Left ventricle myocardium inferior (tissue), 1 donor: ENCODE measurements at regions not wholly inside any gene's neighbourhood (a gene's known extent, or its start where the extent isn't known, plus 50 kb on each side); places are given as distances from the start of the nearest gene placed in this dataset.

ENCODE experiments used
- DNase-seq: peaks from one replicate; pipeline ENCODE4 v3.0.0-alpha.2; 2020
- H3K27ac ChIP-seq: fragments of 200-600 bp; replicated peaks from 2 replicates; pipeline ENCODE4 v1.8.0; 2021
- H3K27me3 ChIP-seq: fragments of 200-600 bp; 2 replicates; pipeline ENCODE4 v1.8.0; 2021; ENCODE audit warnings: low read depth
- H3K36me3 ChIP-seq: fragments of 200-600 bp; 2 replicates; pipeline ENCODE4 v1.8.0; 2021
- H3K4me1 ChIP-seq: fragments of 200-600 bp; 2 replicates; pipeline ENCODE4 v1.8.0; 2021
- H3K4me3 ChIP-seq: fragments of 200-600 bp; 2 replicates; pipeline ENCODE4 v1.8.0; 2021; ENCODE audit warnings: mild to moderate bottlenecking, moderate library complexity
- H3K9me3 ChIP-seq: fragments of 200-600 bp; replicated peaks from 2 replicates; pipeline ENCODE4 v1.8.0; 2021
- CTCF ChIP-seq: fragments of 200-600 bp; IDR thresholded peaks from 2 replicates; pipeline ENCODE4 v1.8.0; 2021; ENCODE audit warnings: antibody characterized with exemption, mild to moderate bottlenecking, borderline replicate concordance
- intact Hi-C: fragments of 100-400 bp; cut with micrococcal nuclease; formaldehyde crosslinking; loops from one replicate; pipeline ENCODE4 v1.11.0; 2022
- donor health status: DM: no; HTN: yes; CAD: no; lungs with severe emphysema.

GRCh38 chr4:8766610-8767009 lies 105.0 kb downstream of the HMX1 start:
- no peaks in the 10 kb centered on the region for H3K4me1 ChIP-seq
- intact Hi-C loops = no loop called here
- no peak overlapping the region for H3K27ac ChIP-seq
- H3K4me3 ChIP-seq = no peak overlapping the region
- no peak for TF ChIP-seq CTCF
- H3K9me3 ChIP-seq = no peaks in the 10 kb centered on the region
- no peaks in the 10 kb centered on the region for H3K36me3 ChIP-seq
- peaks cover 93% of the 10 kb centered on the region for H3K27me3 ChIP-seq
- DNase-seq = peak; percentile 2

GRCh38 chr4:8765631-8766590 lies 105.7 kb downstream of the HMX1 start:
- Histone ChIP-seq H3K4me1 (no peaks in the 10 kb centered on the region), H3K27ac (no peak overlapping the region), H3K27me3 (peaks cover 95% of the 10 kb centered on the region), H3K4me3 (no peak overlapping the region), H3K9me3 (no peaks in the 10 kb centered on the region), H3K36me3 (no peaks in the 10 kb centered on the region)
- peak; percentile 8 for DNase-seq
- TF ChIP-seq CTCF = no peak
- intact Hi-C loops = no loop called here

GRCh38 chr4:8765084-8765483 lies 106.6 kb downstream of the HMX1 start:
- Histone ChIP-seq H3K36me3 (no peaks in the 10 kb centered on the region), H3K4me1 (no peaks in the 10 kb centered on the region), H3K4me3 (no peak overlapping the region), H3K9me3 (no peaks in the 10 kb centered on the region), H3K27me3 (peaks cover 95% of the 10 kb centered on the region), H3K27ac (no peak overlapping the region)
- TF ChIP-seq CTCF = no peak
- intact Hi-C loops = no loop called here
- peak; percentile 4 for DNase-seq

GRCh38 chr4:8763966-8764901 lies 107.4 kb downstream of the HMX1 start:
- peak; percentile 2 for DNase-seq
- intact Hi-C loops = no loop called here
- Histone ChIP-seq H3K27me3 (peaks cover 94% of the 10 kb centered on the region), H3K9me3 (no peaks in the 10 kb centered on the region), H3K4me3 (no peak overlapping the region), H3K4me1 (no peaks in the 10 kb centered on the region), H3K27ac (no peak overlapping the region), H3K36me3 (no peaks in the 10 kb centered on the region)
- TF ChIP-seq CTCF = no peak

- peaks cover 85% of the 10 kb centered on the region for H3K27me3 ChIP-seq
- TF ChIP-seq CTCF = no peak
- no peak overlapping the region for H3K4me3 ChIP-seq
- H3K4me1 ChIP-seq = no peaks in the 10 kb centered on the region
- H3K27ac ChIP-seq = no peak overlapping the region
- H3K36me3 ChIP-seq = no peaks in the 10 kb centered on the region
- intact Hi-C loops = no loop called here
- no peak for DNase-seq
- H3K9me3 ChIP-seq = no peaks in the 10 kb centered on the region
These were observed 108.5 kb downstream of the HMX1 start for GRCh38 chr4:8762951-8763735.
